ENCODE measurements at regions not wholly inside any gene's neighbourhood (a gene's known extent, or its start where the extent isn't known, plus 50 kb on each side); places are given as distances from the start of the nearest gene placed in this dataset.

- DNase-seq (ENCODE audit: low read depth, low spot score) = no peak
- H3K27ac Mint-ChIP-seq (ENCODE audit: unreplicated experiment) = no peak overlapping the region
- H3K4me3 Mint-ChIP-seq = no peak overlapping the region
Observed at GRCh38 chr12:63406781-63407180, 255.8 kb upstream of the AVPR1A start.

GRCh38 chr12:63404611-63405010, 253.6 kb upstream of the AVPR1A start:
- no peak for DNase-seq (ENCODE audit: low read depth, low spot score)
- no peak overlapping the region for H3K27ac Mint-ChIP-seq (ENCODE audit: unreplicated experiment)
- peaks cover 4% of the 10 kb centered on the region for H3K9me3 Mint-ChIP-seq
- no peak overlapping the region for H3K4me3 Mint-ChIP-seq
- H3K36me3 Mint-ChIP-seq (ENCODE audit: low read depth) = no peaks in the 10 kb centered on the region
- H3K4me1 Mint-ChIP-seq = no peaks in the 10 kb centered on the region
- TF ChIP-seq CTCF (conservative IDR thresholded peaks at IDR 0.05) = no peak
- no peaks in the 10 kb centered on the region for H3K27me3 Mint-ChIP-seq (ENCODE audit: low read depth)

More at GRCh38 chr12:63406781-63407180, 255.8 kb upstream of the AVPR1A start:
- Mint-ChIP-seq H3K36me3 (ENCODE audit: low read depth) (no peaks in the 10 kb centered on the region), H3K27me3 (ENCODE audit: low read depth) (no peaks in the 10 kb centered on the region), H3K4me1 (no peaks in the 10 kb centered on the region), H3K9me3 (peaks cover 4% of the 10 kb centered on the region)
- no peak for TF ChIP-seq CTCF (conservative IDR thresholded peaks at IDR 0.05)

- H3K4me3 Mint-ChIP-seq = no peak overlapping the region
- no peak for TF ChIP-seq CTCF (conservative IDR thresholded peaks at IDR 0.05)
- H3K36me3 Mint-ChIP-seq (ENCODE audit: low read depth) = no peaks in the 10 kb centered on the region
- no peak overlapping the region for H3K27ac Mint-ChIP-seq (ENCODE audit: unreplicated experiment)
- H3K4me1 Mint-ChIP-seq = no peaks in the 10 kb centered on the region
- peaks cover 9% of the 10 kb centered on the region for H3K9me3 Mint-ChIP-seq
- no peaks in the 10 kb centered on the region for H3K27me3 Mint-ChIP-seq (ENCODE audit: low read depth)
- no peak for DNase-seq (ENCODE audit: low read depth, low spot score)
Observed at GRCh38 chr12:63403256-63403655, 252.3 kb upstream of the AVPR1A start.

- no peaks in the 10 kb centered on the region for H3K27me3 Mint-ChIP-seq (ENCODE audit: low read depth)
- no peak overlapping the region for H3K27ac Mint-ChIP-seq (ENCODE audit: unreplicated experiment)
- H3K9me3 Mint-ChIP-seq = peaks cover 5% of the 10 kb centered on the region
- H3K4me1 Mint-ChIP-seq = no peaks in the 10 kb centered on the region
- H3K36me3 Mint-ChIP-seq (ENCODE audit: low read depth) = no peaks in the 10 kb centered on the region
- no peak for DNase-seq (ENCODE audit: low read depth, low spot score)
- TF ChIP-seq CTCF (conservative IDR thresholded peaks at IDR 0.05) = no peak
- no peak overlapping the region for H3K4me3 Mint-ChIP-seq
Observed at GRCh38 chr12:63400718-63401117, 249.7 kb upstream of the AVPR1A start.

- no peak for TF ChIP-seq CTCF (conservative IDR thresholded peaks at IDR 0.05)
- no peaks in the 10 kb centered on the region for H3K36me3 Mint-ChIP-seq (ENCODE audit: low read depth)
- DNase-seq (ENCODE audit: low read depth, low spot score) = no peak
- no peak overlapping the region for H3K4me3 Mint-ChIP-seq
- H3K27ac Mint-ChIP-seq (ENCODE audit: unreplicated experiment) = no peak overlapping the region
- H3K4me1 Mint-ChIP-seq = no peaks in the 10 kb centered on the region
- H3K9me3 Mint-ChIP-seq = peaks cover 5% of the 10 kb centered on the region
- H3K27me3 Mint-ChIP-seq (ENCODE audit: low read depth) = no peaks in the 10 kb centered on the region
Observed at GRCh38 chr12:63400318-63400717, 249.3 kb upstream of the AVPR1A start.

GRCh38 chr12:63397807-63398206, 246.8 kb upstream of the AVPR1A start:
- Mint-ChIP-seq H3K4me3 (no peak overlapping the region), H3K9me3 (peaks cover 5% of the 10 kb centered on the region), H3K4me1 (no peaks in the 10 kb centered on the region), H3K27ac (ENCODE audit: unreplicated experiment) (no peak overlapping the region), H3K36me3 (ENCODE audit: low read depth) (no peaks in the 10 kb centered on the region), H3K27me3 (ENCODE audit: low read depth) (no peaks in the 10 kb centered on the region)
- DNase-seq (ENCODE audit: low read depth, low spot score) = no peak
- TF ChIP-seq CTCF (conservative IDR thresholded peaks at IDR 0.05) = no peak

Measured in neural crest cell (in vitro differentiated cells).